NOMO-1 treated with DMSO at 0.1 percent for 48 hours (cell line): ENCODE measurements at regions not wholly inside any gene's neighbourhood (a gene's known extent, or its start where the extent isn't known, plus 50 kb on each side); places are given as distances from the start of the nearest gene placed in this dataset.

Experiments
- DNase-seq: peaks from one replicate; lab custom pipeline; 2025; ENCODE audit not compliant: unreplicated experiment; lab: John Stamatoyannopoulos, UW

DNA sequence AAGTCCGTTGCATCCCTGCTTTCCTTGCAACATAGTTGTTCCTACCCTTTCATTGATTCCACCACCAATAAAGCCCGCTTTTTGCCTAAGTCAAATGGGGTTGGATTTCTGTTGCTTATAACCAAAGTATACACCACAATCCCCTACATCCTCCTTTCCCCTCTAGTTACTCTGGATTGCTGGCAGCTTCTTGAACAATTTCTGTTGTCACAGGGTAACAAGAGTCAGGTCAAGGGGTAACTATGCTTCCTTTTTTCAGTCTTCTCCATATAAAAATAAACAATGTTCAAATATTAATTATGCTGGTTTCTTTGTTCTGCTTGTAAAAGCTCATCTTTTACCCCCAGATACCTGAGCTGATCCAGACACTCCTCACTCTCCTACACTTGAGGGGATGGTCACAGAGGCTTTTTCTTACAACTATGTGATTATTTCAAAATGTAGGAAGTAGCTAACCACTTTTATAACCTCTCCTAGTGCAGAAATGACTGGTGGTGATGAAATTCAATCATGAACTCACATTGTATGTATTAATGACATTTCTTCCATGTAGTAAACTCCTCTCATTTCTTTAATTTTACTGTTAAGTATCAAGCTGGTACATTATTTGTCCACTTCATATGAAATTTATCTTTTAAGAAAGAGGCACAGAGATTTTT, 136.5 kb downstream of the SNX18 start:
- DNase-seq = peak; percentile 82

DNA sequence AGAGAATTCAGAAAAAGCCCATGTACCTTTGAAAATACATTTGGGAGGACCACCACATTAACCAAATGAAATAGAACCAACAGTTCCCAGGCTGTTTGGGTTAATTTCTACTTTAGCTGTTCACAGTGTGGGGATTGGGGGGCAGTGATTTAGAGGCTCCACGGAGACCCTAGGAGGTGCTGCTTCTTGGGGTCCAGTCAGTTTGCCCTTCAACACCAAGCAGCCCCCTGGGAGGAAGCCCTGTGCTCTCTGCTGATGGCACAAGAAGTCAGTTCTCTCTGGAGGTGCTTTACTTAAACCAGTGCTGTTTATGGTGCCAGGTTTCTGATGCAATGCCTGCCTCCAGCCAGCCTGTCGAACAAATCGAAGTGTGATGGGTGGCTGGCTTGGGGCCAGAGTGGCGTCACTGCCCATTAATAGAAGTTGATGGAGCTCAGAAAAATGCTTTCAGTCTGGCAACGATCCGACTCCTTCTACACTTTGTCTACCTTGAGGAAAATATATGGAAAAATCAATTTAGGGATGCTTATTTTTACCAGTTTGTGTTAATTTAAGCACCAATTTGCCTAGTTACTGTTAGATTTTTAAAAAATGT, 134.0 kb downstream of the SNX18 start:
- DNase-seq = no peak

DNA sequence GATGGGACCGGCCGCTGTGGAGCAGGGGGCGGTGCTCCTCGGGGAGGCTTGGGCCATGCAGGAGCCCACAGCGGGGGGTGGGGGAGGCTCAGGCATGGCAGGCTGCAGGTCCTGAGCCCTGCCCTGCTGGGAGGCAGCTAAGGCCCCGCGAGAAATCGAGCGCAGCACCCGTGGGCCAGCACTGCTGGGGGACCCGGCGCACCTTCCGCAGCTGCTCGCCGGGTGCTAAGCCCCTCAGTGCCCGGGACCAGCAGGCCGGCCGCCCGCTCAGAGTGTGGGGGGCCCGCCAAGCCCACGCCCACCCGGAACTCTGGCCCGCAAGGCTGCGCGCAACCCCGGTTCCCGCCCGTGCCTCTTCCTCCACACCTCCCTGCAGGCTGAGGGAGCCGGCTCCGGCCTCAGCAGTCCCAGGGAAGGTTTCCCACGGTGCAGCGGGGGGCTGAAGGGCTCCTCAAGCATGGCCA, 131.5 kb downstream of the SNX18 start:
- no peak for DNase-seq

DNA sequence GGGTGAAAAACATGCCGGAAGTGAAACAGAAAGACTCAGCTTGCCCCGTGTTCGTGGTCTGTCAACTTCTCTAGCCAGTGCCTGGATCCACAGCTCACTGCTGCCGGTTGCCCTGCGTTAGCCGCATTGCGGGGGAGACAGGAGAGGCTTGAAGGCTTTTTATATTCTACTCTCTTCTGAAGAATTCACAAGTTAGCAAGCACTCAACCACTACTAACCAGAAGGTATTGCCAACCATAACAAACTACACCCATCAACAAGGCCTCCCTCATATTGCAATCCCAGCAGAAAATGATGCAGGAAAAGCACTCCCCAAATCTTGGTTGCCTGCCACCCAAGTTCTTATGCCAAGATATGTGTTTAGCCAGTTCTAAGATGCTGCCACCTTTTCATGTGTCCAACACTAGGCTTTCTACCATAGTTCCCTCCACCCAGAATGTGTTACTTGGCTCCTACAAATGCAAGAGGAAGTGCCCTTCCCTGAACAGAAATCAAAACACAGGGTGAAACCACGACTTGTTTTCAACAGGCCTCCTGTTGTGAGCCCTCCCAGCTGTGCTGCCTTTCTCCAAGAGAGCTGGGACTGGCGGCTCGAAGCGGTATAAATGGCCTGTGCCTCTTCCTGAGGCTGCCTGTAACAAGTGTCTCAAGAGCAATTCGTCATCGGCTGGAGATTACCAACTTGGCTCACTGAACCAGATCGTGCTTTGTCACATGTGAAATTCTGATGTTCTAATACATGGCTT, 129.0 kb downstream of the SNX18 start:
- peak; percentile 96 for DNase-seq

DNA sequence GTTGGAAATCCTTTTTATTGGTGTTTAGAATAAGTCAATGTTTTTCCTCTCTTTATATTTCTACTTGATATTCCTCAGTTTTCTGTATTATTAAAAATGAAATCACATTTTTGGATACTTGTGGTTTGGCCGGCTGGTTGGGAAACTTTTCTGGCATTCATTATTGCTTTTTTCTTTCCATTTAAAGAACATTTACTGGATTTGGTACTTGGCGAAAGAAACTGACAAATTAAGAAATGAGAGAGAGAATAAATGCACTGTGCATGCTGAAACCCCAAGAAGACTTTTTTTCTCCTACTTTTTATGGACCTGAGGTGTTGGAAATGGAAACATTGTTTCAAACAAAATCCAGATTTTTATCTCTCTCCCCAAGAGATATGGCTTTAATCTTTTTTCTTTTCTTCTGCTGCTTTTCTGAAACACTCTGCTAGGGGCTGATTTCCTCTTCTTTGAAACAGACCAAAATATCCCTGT, 128.4 kb downstream of the SNX18 start:
- no peak for DNase-seq

DNA sequence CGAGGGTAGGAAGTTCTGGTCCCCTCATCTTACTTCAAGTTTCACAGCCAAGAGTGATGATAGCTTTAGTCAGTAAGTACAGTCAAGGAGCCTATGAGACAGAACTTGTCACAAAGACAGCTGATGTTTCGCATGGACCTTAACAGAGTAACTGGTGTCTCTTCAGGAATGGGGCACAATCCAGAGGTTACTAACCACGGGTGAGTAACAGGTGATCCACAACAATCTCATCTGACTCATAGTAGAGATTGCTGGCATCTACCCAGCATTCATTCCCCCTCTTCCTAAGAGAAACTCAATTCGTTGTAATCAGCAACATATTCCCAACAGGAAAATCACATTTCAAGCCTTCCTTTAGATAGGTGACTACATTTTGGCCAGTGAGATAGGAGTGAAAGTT, 126.7 kb downstream of the SNX18 start:
- no peak for DNase-seq

DNA sequence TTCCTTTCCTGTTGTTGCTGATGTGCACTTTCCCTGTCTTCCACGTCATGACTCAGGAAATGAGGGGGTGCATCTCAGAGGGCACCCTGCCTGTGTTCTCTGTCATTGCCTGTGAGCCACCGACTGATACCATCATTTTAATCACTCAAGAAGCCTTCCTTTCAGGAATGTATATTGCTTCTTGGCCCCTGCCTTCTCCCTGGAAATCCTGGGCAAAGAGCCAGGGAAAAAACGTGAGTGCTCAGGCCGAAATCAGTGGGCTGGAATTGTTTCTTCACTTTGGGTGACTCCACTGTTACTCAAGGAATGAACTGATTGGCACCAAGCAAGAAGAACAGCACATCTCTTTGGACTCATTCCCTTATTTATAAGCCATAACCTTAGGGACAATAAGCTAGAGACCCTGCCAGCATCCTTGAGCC, 126.1 kb downstream of the SNX18 start:
- DNase-seq = no peak

DNA sequence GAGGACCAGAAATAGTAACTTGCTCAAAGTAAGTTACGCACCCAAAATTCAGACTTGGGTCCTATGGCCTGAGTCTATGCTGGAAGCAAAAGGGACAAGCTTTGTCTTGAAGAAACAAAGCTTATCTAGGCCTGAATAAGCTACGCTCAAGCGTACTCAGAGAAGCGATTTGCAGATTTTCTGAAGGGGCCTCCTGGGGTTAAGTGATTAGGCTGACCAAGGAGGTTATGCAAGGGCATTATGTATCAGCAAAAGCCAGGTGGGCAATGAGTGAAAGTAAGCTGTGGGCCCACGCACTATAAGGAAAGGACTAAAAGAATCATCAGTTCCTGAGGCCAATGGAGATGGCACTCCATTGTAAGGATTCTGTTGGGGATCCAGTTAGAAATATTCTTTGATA, 122.1 kb downstream of the SNX18 start:
- DNase-seq = no peak

DNA sequence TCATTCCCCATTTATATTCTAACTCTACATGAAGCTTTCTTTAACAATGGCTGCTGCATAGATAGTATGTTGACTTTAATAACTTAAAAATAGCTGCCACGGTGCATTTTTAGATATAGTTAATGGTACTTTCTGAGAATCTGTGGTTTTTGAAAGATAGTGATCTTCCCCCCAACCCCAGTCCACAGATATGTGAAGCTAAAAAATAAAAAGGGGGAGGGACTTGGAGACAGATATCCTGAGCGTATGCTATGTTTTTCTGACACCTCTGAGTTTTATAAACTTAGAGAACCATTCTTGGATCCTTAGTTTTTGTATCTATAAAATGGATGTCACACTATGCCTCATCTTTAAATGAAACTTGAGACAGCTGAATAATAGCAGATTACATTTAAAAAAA, 120.5 kb downstream of the SNX18 start:
- DNase-seq = no peak

DNA sequence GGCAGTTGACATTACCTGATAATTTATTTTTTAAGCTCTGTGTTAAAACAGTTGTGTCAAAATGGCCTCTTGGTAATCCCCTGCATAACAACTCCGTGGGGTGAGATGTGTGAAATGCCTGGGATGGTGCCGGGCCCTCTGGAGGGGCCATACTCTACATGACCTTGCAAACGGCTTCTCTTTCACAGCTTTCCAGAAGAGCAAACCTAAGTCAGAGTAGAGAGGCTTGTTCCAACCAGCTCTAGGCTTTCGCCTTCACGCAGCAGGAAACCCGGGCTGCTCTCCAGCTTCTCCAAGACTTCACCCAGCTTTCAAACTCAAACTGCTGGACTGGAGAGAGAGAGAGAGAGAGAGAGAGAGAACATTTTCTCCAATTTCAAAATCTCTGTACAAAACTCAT, 120.1 kb downstream of the SNX18 start:
- no peak for DNase-seq

DNA sequence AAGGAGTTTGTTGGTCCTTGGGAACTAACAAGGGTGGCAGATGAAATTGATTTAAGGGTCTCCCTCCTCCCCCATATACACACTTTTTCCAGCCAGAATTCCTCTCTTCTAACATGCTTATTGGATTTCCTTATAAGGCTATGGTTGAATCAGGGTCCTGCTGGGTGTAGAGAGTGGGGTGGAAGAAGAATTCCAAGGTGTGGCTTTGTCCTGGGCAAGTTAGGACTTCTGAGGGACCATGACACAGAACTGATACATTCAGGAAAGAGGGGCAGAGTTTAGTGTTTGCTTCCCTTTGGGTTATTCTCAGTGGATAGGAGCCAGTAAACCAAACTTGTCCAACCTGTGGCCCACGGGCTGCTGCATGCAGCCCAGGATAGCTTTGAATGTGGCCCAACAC, 116.5 kb downstream of the SNX18 start:
- no peak for DNase-seq

DNA sequence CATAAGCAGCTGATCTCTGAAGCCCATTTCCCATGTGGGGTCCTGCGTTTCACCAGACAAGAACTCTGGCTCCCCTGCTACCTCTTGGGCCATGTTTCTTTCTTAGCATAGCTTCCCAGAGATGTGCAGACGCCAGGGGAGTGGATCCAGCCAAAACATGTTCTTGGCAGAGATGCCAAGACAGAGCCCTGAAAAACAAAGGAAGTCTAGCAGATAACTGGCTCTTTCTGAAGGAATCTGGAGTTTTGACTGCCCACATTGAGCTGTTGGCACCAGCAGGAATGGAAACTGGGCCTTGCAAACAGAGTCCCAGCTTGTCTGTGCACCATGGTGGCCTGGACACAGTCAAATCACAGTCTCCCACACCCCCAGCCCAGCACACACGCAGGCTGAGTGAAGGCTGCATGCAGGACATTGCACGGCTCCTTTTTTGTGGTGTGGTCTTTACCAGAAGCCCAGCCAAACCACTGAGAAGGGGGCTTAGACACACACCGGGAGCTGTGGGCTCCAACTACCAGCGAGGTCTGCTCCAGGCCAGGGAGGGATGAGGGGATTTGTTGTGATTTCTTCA, 114.7 kb downstream of the SNX18 start:
- no peak for DNase-seq

DNA sequence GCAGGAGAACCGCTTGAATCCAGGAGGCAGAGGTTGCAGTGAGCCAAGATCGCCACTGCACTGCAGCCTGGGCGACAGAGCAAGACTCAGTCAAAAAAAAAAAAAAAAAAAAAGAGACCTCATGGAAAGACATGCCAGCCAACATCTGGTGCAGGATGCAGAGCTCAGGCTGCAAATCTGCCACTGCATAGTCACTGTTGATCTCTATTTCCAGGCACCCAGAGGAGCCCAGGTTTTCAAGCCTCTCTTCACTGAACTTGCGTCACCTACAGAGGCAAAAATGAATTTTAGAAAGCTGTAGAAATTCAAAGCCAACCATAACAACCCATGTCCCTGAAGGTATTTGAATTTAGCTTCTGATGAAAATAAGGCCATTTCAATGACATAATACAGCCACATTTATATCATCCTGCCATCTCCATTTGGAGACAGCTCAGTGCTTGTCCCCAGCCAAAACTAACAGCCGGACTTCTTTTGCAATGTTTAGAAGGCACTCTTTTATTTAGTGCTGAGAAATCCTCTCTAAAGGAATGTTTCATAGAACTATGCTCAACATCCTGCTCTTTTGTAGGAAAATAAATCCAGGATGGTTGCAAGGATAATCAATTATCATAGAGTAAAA, 113.3 kb downstream of the SNX18 start:
- no peak for DNase-seq

DNA sequence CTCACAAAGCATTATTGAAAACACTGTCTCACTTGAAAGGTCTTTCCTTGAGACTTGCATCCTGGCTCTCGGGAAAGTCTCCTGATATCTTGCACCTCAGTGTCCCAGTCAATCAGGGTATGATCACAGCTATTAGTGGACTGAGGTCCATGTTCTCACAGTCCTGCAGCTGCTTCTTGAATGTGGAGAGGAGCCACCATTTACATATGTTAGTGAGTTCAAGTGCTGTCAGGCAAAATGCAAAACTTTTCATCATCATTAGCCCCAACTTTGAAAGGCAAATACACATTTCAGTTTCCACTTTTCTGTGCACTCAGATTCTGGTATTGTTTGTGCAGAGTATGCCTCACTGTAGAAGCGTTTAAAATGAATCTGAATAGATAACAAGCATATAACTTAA, 111.6 kb downstream of the SNX18 start:
- DNase-seq = no peak

DNA sequence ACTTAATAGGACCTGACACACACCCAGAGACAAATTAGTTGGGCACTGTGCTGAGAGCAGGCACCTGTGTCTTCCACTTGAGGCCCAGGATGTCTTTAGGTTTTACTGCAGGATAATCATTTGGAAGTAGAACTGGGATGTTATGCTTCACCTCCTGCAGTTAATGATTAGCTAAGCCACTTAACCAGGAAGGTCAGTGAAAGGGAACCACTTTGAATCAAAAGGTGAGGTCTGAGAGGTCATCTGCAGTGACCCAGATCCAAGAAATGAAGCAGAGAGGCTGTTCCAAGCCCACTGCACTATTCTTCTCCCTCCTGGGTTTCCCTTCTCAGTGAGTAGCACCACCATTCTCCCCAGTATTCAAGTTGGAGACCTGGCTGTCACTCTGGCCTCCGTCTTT, 110.5 kb downstream of the SNX18 start:
- no peak for DNase-seq

DNA sequence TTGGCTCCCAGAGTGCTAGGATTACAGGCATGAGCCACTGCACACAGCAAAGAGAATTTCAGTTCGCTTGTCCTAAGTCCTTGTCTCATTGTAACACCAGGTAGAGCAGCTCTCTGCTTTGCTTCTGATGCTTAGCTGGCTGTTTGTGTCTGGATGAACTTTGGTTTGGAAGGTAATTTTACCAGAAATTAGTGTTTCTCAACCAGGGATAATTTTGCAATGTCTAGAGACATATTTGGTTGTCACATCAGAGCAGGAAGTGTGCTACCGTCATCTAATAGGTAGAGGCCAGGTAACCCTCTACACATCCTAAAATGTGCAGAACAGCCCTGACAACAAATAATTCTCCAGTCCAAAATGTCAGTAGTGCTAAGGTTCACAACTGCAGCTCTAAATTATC, 108.8 kb downstream of the SNX18 start:
- DNase-seq = peak; percentile 25

DNA sequence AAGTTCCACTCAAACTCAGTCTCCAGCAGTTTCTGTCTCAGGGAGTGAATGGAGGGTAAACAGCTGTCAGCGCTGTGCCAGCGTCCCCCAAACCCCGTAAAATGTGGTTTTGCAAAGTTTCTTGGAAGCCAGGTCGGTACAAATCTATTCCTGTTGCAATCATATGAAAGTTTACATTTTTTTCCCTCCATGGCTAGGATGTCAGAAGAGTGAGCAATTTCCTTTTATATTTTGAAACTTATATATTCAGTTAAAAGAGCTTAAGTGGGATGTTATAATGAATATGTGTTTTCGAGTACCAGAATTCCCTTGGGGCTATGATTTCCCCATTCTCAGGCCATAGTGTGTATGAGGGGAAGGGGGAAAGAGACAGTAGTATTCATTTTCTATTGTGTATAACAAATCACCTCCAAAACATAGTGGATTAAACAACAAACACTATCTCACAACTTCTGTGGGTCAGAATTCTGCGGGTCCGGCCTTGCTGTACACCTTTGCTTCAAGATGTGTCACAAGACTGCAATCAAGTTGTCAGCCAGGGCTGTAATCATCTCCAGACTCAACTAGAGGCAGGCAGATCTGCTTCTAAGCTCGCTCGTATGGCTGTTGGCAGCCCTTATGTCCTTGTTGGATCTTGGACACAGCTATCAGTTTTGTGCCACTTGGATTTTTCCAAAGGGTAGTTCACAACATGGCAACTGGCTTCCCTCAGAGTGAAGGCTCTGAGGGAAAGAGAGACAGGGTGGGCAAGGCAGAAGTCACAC, 107.4 kb downstream of the SNX18 start:
- DNase-seq = peak; percentile 9

DNA sequence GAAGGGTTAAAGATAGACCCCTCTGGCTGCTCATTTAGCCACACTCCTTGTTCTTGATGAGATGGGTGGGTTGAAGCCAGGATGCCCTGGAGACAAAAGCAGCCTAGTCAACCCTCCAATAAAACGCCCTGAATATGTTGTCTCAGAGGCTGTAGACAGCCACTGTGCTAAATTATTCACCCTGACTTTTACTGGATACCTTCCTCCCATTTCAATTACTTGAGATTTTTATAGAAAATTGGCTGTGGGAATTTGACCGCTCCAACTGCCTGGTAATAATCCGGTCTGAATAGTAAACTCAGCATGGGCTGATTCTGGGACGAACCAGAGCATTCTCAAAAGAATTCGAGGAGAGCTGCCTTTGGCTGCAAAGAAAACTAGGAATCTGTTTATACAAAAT, 104.2 kb downstream of the SNX18 start:
- DNase-seq = no peak

DNA sequence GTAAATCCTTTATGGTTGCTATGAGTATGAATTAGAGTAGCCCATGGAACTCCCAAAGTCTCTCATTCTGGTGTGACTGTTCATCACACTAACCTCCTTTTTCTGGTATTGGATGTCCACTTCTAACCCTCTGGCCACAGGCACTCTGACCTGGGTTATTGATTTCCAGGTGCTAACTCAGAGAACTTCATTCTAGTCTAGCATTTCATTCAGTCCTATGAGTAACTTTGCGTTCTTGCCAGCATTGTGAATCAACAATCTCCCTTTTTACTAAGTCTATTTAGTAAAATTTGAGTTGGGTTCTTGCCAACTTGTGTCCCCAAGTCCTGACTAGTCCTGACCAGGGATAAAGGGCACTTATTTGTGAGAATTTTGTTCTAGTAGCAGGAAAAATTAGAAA, 103.5 kb downstream of the SNX18 start:
- DNase-seq = no peak

DNA sequence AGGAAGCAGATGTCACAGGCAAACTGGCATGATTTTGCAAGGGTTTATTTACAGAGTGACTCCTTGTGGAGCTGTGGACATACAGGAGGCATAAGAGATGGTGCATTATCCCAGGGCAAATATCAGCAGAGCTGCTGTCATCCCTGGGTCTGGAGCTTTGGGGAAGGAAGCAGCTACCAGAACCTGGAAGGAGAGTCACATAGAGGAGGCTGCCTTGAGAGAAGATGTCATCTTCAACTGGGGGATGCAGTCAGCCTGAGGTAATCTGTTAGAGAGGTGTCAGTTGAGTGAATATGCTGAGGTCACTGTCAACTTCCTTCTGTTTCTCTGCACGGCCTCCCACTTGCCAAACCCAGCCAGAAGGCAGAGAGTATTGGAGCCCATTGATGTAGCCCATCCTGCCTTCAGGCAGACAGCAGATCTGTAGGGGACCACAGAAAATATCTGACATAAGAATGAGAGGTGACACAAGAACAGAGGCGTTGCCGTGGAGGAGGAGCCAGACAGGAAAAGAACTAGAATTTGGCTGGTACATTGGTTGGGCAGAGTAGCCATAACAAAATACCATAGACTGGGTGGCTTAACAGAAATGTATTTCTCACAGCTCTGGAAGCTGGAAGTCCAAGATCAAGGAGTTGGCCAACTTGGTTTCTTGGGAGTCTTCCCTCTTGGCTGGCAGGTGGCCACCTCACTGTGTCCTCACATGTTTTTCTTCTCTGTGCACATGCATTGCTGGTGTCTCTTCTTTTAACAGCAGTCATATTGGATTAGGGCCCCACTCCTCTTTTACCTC, 102.8 kb downstream of the SNX18 start:
- DNase-seq = peak; percentile 54
